Activated CD4-positive, alpha-beta T cell treated with anti-CD3 and anti-CD28 coated beads, Interleukin-2, amount 50 U/mL, for 16 hours (primary cell): ENCODE measurements at regions not wholly inside any gene's neighbourhood (a gene's known extent, or its start where the extent isn't known, plus 50 kb on each side); places are given as distances from the start of the nearest gene placed in this dataset.

ENCODE experiments used
- DNase-seq: peaks from one replicate; pipeline ENCODE4 v3.0.0-alpha.2; 2020

GRCh38 chr9:78566948-78567675, 270.2 kb downstream of the PSAT1 start:
- no peak for DNase-seq

- DNase-seq, result no peak
Measured at GRCh38 chr9:78567693-78568092, 270.8 kb downstream of the PSAT1 start.

GRCh38 chr9:78568774-78569173, 271.8 kb downstream of the PSAT1 start:
- DNase-seq, result no peak

- DNase-seq, result no peak
Measured at GRCh38 chr9:78572266-78572665, 275.3 kb downstream of the PSAT1 start.

GRCh38 chr9:78573205-78573604, 276.3 kb downstream of the PSAT1 start:
- DNase-seq, result no peak

GRCh38 chr9:78573669-78574068, 276.7 kb downstream of the PSAT1 start:
- DNase-seq, result no peak

GRCh38 chr9:78574354-78575045, 277.6 kb downstream of the PSAT1 start:
- DNase-seq, result no peak

GRCh38 chr9:78575081-78575480, 278.2 kb downstream of the PSAT1 start:
- DNase-seq, result no peak

GRCh38 chr9:78575771-78576170, 278.8 kb downstream of the PSAT1 start:
- DNase-seq, result no peak

GRCh38 chr9:78577156-78577906, 280.4 kb downstream of the PSAT1 start:
- no peak for DNase-seq

- no peak for DNase-seq
Measured at GRCh38 chr9:78578072-78578471, 281.1 kb downstream of the PSAT1 start.

- DNase-seq, result no peak
Measured at GRCh38 chr9:78582821-78583220, 285.9 kb downstream of the PSAT1 start.

GRCh38 chr9:78584589-78584988, 287.7 kb downstream of the PSAT1 start:
- DNase-seq, result no peak

GRCh38 chr9:78585909-78586308, 289.0 kb downstream of the PSAT1 start:
- no peak for DNase-seq

- no peak for DNase-seq
Measured at GRCh38 chr9:78590068-78590467, 293.1 kb downstream of the PSAT1 start.

GRCh38 chr9:78592811-78593210, 295.9 kb downstream of the PSAT1 start:
- no peak for DNase-seq

- no peak for DNase-seq
Measured at GRCh38 chr9:78595200-78595945, 298.4 kb downstream of the PSAT1 start.

- no peak for DNase-seq
Measured at GRCh38 chr9:78596346-78596745, 299.4 kb downstream of the PSAT1 start.

GRCh38 chr9:78598120-78598519, 301.2 kb downstream of the PSAT1 start:
- DNase-seq, result no peak

- DNase-seq, result no peak
Measured at GRCh38 chr9:78599926-78600325, 303.0 kb downstream of the PSAT1 start.

- DNase-seq, result peak; percentile 10
Measured at GRCh38 chr9:78601957-78602565, 305.1 kb downstream of the PSAT1 start.
